HPDE6-E6E7 (cell line): ENCODE measurements at regions not wholly inside any gene's neighbourhood (a gene's known extent, or its start where the extent isn't known, plus 50 kb on each side); places are given as distances from the start of the nearest gene placed in this dataset.

ENCODE experiments used
- DNase-seq: peaks from one replicate; pipeline ENCODE4 v3.0.0; 2011; ENCODE audit warnings: missing footprints; ENCODE audit errors: extremely low spot score

- no peak for DNase-seq
Measured at GRCh38 chr4:19910861-19911525, 340.7 kb upstream of the SLIT2 start.

- no peak for DNase-seq
Measured at GRCh38 chr4:19905024-19905423, 346.7 kb upstream of the SLIT2 start.

- no peak for DNase-seq
Measured at GRCh38 chr4:19888587-19888986, 363.1 kb upstream of the SLIT2 start.

- no peak for DNase-seq
Measured at GRCh38 chr4:19883841-19884240, 367.9 kb upstream of the SLIT2 start.

- no peak for DNase-seq
Measured at GRCh38 chr4:19880206-19880605, 371.5 kb upstream of the SLIT2 start.

- DNase-seq, result no peak
Measured at GRCh38 chr4:19879330-19879729, 372.4 kb upstream of the SLIT2 start.

- no peak for DNase-seq
Measured at GRCh38 chr4:19857991-19858390, 393.7 kb upstream of the SLIT2 start.

- no peak for DNase-seq
Measured at GRCh38 chr4:19857380-19857779, 394.3 kb upstream of the SLIT2 start.

- DNase-seq, result peak; percentile 85
Measured at GRCh38 chr4:19850909-19851308, 400.8 kb upstream of the SLIT2 start.

- no peak for DNase-seq
Measured at GRCh38 chr4:19844446-19844845, 407.3 kb upstream of the SLIT2 start.

- DNase-seq, result no peak
Measured at GRCh38 chr4:19842471-19842870, 409.2 kb upstream of the SLIT2 start.

- no peak for DNase-seq
Measured at GRCh38 chr4:19838858-19839257, 412.8 kb upstream of the SLIT2 start.

- no peak for DNase-seq
Measured at GRCh38 chr4:19835429-19835828, 416.3 kb upstream of the SLIT2 start.

GRCh38 chr4:19832411-19832810 lies 419.3 kb upstream of the SLIT2 start:
- DNase-seq, result no peak

GRCh38 chr4:19831644-19832285 lies 419.9 kb upstream of the SLIT2 start:
- no peak for DNase-seq

- no peak for DNase-seq
Measured at GRCh38 chr4:19829101-19829500, 422.6 kb upstream of the SLIT2 start.

- no peak for DNase-seq
Measured at GRCh38 chr4:19823781-19824180, 427.9 kb upstream of the SLIT2 start.

- no peak for DNase-seq
Measured at GRCh38 chr4:19819737-19820136, 432.0 kb upstream of the SLIT2 start.

GRCh38 chr4:19809989-19810388 lies 441.7 kb upstream of the SLIT2 start:
- no peak for DNase-seq

GRCh38 chr4:19807505-19807904 lies 444.2 kb upstream of the SLIT2 start:
- DNase-seq, result peak; percentile 3

GRCh38 chr4:19806865-19807264 lies 444.8 kb upstream of the SLIT2 start:
- no peak for DNase-seq

GRCh38 chr4:19803406-19803805 lies 448.3 kb upstream of the SLIT2 start:
- no peak for DNase-seq

GRCh38 chr4:19793831-19794230 lies 457.9 kb upstream of the SLIT2 start:
- no peak for DNase-seq
